AG20443 (cell line): ENCODE measurements at regions not wholly inside any gene's neighbourhood (a gene's known extent, or its start where the extent isn't known, plus 50 kb on each side); places are given as distances from the start of the nearest gene placed in this dataset.
A peak's percentile ranks its signal among the peaks of the same experiment; 100 is the strongest.
"Not testable (repeated sequence)": the region's sequence is repeated elsewhere in the genome, so short reads cannot be mapped to it uniquely, and the experiment has no call there.

ENCODE experiments used
- DNase-seq: peaks from one replicate; pipeline ENCODE4 v3.0.0; 2012; ENCODE audit warnings: low spot score, mixed read lengths

GRCh38 chr6:11452106-11452505 is 85.4 kb upstream of the TMEM170B start:
- not testable (repeated sequence) for DNase-seq

GRCh38 chr6:11450037-11450436 is 87.5 kb upstream of the TMEM170B start:
- DNase-seq, result no peak

DNA sequence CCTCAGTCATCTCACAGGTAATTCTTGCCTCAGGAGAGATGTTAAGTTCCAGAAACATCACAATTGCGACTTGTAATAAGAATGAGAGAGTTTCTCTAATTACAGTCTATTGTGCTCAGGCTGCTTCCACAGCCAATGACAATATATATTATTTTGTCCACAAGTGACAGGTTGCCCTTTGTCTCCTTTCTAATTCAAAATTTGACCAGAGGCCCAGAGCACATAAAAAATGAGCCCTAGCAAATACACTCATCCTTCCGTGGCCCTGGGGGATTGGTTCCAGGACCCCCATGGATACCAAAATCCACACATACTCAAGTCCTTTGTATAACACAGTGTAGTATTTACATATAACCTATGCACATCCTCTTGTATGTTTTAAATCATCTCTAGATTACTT is 88.1 kb upstream of the TMEM170B start:
- DNase-seq, result no peak

DNA sequence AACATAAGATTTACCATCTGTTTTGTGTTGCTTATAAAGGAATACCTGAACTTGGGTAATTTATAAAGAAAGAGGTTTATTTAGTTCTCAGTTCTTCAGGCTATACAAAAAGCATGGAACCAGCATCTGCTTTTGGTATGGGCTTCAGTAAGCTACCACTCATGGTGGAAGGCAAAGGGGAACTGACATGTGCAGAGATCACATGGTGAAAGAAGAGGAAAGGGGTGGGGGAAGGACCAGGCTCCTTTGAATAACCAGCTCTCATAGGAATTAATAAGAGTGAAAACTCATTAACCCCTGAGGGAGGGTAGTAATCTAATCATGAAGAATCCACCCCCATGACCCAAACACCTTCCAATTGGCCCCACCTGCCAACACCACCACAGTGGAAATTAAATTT is 89.5 kb upstream of the TMEM170B start:
- no peak for DNase-seq

DNA sequence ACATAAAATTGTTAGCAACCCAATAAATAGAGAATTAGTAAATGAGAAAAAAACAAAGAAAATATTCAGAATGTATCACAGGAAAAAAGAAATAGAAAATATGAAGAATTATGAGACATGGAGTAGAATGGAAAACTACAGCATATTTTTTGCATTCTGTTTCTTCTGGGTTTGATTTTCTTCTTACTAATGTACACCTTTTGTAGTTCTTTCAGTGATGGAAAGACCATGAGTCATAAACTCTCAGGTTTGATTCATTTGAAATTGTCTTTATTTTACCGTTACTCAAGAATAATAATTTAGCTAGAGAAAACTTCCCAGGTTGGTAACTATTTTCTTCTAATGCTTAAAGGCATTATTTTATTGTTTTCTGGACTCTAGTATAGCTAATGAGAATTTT is 90.3 kb upstream of the TMEM170B start:
- no peak for DNase-seq

- DNase-seq, result no peak
These were observed 92.4 kb upstream of the TMEM170B start for GRCh38 chr6:11445146-11445545.

- DNase-seq, result not testable (repeated sequence)
These were observed 94.4 kb upstream of the TMEM170B start for GRCh38 chr6:11443125-11443524.

GRCh38 chr6:11442495-11442894 is 95.1 kb upstream of the TMEM170B start:
- DNase-seq, result no peak

GRCh38 chr6:11439876-11440275 is 97.7 kb upstream of the TMEM170B start:
- no peak for DNase-seq

DNA sequence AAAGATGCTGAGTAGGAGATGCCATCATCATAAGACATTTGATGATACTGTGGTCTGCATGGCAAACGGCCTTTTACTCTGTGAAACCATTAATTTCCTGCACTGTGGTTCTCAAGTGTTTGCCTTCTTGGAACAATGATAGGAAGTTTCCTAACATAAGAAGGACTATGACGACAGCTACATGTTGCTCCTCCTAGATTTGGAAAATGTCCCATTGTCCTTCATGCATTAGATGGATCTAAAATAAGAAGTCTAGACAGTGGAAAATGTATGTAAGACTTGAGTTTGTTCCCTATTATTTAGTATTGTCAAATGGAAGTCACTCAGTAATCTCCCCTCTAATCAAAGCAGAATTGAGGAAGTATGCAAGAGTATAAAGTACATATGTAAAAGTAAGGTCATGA is 98.5 kb upstream of the TMEM170B start:
- no peak for DNase-seq

DNA sequence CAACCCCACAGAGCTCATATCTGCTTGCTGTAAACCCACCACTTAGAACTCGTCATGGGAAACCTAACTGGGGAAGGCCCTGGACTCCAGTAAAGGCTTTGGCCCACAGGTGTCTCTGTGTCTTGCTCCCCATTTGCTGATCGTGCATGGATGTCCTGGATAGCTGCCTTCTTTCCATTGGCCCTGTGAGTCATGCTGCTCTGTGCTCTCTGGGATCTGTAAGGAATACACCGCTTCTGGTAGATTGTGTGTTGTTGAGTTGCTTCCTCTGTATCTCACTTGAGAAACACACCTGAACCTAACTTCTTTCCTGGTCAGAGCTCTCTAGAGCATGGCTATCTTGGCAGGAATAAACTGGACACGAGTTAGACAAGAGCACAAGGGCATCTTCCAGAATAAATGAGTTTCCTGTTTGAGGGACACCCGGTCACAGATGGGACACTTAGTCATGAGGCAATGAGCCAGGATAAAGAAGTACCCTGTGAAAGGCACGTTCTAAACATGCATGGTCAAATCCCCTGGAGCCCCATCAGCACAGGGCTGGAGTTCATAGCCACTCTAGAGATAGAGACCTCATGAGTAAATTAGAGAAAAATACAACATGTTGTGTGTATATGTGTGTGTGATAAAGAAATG is 99.6 kb upstream of the TMEM170B start:
- DNase-seq, result peak; percentile 47

- no peak for DNase-seq
These were observed 100.9 kb upstream of the TMEM170B start for GRCh38 chr6:11436508-11437096.

DNA sequence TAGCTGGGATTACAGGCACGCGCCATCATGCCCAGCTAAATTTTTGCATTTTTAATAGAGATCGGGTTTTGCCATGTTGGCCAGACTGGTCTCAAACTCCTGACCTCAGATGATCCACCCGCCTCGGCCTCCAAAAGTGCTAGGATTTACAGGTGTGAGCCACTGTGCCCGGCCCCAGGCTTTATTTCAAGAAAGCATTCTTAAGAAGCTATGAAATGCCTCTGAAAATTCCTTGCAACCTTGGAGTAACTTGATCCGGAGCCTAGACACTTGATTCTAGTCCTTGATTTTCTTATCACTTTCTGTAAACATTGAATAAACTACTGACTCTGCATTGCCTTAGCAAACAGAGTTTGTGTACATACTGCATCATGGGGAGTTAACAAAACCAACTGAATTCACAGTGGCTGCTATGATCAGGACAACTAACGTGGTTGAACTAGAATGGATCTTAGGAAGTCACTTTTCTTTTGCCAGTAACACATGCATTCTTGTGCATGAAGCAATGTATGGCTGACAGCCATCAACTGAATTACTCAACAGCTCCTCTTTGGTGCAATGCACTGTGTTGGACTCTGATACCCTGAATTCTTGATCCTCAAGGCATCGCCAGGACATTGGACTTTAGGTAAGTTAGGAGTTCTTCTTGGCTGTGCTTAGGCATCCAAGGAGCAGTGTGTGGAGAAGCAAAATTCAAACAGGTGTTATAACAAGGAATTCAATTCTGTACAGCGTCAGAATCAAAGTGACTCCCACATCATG is 102.8 kb upstream of the TMEM170B start:
- DNase-seq, result peak; percentile 53

DNA sequence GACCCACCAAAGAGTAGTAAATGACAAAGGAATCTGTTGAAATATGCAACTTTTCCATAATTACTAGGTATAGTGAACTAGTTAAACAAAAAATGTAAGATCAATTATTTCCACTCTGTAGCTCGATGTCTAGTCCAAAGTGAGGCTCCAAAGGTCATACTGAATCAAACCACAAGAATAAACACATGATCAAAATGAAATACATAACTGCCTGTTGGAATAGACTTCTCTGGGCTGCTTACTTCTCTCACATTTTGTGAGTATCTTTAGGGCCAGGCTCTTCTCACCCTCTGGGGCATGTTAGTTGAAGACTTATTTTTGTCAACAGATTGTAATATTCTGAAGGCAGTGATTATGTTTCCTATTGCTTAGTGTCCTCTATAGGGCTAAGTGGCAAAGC is 103.7 kb upstream of the TMEM170B start:
- no peak for DNase-seq

- peak; percentile 36 for DNase-seq
These were observed 104.7 kb upstream of the TMEM170B start for GRCh38 chr6:11432713-11433450.

GRCh38 chr6:11432091-11432490 is 105.5 kb upstream of the TMEM170B start:
- DNase-seq, result no peak

DNA sequence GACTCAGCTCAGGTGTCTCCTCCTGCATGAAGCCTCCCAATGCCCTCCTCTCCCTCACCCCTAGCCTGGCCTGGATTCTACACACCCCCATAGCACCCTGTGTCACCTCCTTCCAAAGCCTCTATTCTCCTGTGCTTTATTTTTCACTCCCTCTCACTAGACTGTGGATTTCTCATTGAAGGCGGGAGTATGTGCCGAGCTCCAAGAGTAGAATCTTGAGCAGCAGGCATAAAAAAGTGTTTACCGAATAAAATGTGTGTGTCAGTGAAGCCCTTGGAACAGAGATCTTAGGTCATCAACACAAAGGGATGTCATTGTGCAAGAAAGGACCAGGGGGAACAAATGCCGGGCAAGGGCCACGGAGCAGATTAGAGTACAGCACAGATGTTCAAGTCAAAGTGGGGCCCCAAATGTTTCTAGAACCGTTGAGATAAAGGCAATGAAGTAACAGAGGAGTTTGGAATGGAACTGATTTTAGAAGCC is 106.1 kb upstream of the TMEM170B start:
- DNase-seq, result no peak

DNA sequence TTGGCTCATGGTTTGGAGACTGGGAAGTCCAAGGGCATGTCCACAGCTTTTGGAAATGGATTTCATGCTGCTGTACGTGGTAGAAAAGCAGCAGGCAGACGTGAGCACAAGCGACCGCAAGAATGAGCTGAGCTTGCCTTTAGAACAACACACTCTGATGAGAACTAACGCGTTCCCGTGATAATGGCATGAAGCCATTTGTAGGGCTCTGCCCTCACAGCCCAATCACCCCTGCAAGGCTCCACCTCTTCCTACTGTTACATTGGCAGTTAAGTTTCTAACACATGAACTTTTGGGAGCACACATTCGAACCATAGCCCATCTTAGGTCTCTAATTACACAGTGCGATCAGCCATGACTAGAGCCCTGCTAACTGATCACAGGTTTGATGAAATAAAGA is 107.5 kb upstream of the TMEM170B start:
- DNase-seq, result peak; percentile 29

DNA sequence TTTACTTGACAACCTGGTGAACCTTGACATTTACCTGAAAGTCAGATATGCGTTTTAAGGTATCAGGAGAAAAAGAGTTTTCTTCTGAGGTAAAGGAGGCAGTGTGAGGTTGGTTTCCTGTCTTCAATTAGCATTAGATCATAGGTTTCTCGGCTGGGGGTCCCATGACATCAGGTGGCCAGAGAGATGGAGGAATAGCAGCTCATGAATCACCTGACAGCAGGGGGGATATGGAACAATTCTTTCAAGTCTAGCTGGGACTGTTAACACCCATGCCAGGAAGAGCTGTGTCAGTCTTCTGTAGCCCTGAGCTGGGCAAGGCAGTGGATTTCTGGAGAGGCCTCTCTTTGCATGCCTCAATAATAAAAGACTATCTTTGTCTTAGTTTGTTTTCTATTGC is 108.0 kb upstream of the TMEM170B start:
- no peak for DNase-seq

DNA sequence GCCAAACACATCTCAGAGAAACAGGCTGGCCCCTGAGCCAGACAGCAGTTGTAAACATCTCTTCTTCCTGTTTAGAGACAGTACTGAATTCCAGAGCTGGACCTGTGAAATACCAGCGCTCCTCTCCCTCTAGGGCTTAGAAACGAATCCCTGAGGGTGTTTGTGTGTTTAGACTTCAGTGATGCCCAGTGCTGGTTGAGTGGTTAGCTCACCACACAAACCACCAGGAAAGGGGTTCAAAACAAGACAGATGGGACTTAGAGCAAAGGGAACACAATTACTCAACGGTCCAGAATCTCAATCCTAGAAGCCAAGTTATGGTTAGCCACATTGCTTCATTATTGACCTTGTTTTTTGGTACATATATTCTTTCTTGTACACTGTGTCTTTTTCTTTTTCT is 108.7 kb upstream of the TMEM170B start:
- peak; percentile 57 for DNase-seq

DNA sequence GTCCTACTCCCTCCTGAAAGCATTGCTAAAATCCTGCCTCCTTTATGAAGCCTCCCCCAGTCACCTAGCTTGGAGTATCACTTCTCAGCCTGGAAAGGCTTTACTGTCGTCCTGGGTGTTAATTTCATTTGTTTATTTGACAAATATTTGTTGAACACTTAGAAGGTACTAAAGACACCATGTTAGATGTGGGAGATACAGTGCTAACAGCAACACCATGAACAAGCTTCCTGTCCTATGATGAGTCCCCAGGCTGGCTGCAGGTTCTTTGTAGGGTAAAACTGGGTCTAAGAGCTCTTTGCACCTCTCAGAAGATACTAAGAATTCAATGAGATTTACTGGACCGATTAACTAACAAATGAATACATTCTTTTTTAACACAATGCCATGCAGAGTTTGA is 109.2 kb upstream of the TMEM170B start:
- DNase-seq, result no peak

- no peak for DNase-seq
These were observed 109.8 kb upstream of the TMEM170B start for GRCh38 chr6:11427723-11428245.
